HG02885 (cell line): ENCODE measurements at regions not wholly inside any gene's neighbourhood (a gene's known extent, or its start where the extent isn't known, plus 50 kb on each side); places are given as distances from the start of the nearest gene placed in this dataset.

Experiments used
- ATAC-seq: cut with Tn5 transposase; IDR thresholded peaks from one replicate; pipeline ENCODE4 v1.9.1; 2021; ENCODE audit warnings: mild to moderate bottlenecking; ENCODE audit not compliant: unreplicated experiment, poor library complexity

GRCh38 chr3:174633342-174633741 lies 225.8 kb upstream of the NAALADL2 start:
- ATAC-seq, result no peak

- no peak for ATAC-seq
Observed at GRCh38 chr3:174636451-174636850, 222.7 kb upstream of the NAALADL2 start.

- ATAC-seq, result no peak
Observed at GRCh38 chr3:174639406-174639805, 219.7 kb upstream of the NAALADL2 start.

DNA sequence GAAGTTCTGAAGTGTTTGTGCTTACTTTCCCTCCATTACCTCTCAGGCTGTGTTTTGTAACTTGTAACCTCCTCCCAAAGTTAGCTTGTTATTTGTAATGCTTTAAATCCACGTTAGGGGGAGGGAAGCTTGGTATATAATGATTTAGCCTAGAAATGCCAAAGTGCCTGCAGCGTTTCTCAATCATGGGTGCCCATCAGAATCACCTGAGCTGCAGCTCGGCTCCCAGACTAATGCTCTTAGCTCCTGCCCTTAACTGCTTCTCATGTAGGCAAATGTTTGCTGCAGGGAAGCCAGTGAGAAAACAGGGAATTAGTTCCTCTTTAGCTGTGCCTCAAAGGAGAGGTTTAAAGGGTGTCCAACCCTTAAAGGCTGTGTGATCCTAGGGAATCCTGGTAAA lies 219.2 kb upstream of the NAALADL2 start:
- ATAC-seq, result no peak

GRCh38 chr3:174640932-174641331 lies 218.2 kb upstream of the NAALADL2 start:
- no peak for ATAC-seq

DNA sequence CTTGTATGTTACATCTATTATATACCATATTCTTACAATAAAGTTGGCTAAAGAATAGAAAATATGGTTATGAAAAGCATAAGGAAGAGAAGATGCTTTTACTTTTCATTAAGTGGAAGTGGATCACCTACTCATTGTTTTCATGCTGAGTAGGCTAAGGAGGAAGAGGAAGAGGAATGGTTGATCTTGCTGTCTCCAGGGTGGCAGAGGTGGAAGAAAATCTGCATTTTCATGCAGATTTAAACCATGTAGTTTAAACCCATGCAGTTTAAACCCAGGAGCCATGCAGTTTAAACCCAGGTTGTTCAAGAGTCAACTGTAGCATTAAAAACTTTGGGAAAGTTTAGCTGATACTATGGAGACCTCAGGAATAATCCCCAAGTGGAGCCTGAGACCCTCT lies 214.8 kb upstream of the NAALADL2 start:
- ATAC-seq, result no peak

- ATAC-seq, result no peak
Observed at GRCh38 chr3:174651951-174652350, 207.2 kb upstream of the NAALADL2 start.

DNA sequence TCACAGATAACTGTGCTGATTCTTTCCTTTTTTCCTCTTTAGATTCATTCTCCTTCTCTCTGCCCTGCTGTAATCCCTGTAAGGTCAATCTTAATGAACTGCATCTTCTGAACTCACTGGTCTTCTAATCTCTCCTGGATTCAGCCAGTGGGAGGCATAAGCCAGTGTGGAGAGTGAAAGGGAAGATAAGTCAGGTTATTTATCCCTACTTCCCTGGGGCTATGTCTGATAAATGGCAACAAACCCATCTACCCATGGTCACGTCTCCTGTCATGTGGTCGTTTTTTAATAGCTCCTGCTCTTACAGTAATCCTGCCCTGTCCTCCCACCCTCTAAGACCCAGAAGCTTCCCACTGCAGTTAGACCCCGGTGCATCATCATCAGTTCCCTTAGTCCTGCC lies 199.6 kb upstream of the NAALADL2 start:
- no peak for ATAC-seq

GRCh38 chr3:174662653-174663052 lies 196.5 kb upstream of the NAALADL2 start:
- ATAC-seq, result no peak

GRCh38 chr3:174667386-174667785 lies 191.7 kb upstream of the NAALADL2 start:
- ATAC-seq, result no peak

GRCh38 chr3:174675406-174675805 lies 183.7 kb upstream of the NAALADL2 start:
- no peak for ATAC-seq

- ATAC-seq, result no peak
Observed at GRCh38 chr3:174681784-174682183, 177.3 kb upstream of the NAALADL2 start.

- ATAC-seq, result no peak
Observed at GRCh38 chr3:174685796-174686195, 173.3 kb upstream of the NAALADL2 start.

DNA sequence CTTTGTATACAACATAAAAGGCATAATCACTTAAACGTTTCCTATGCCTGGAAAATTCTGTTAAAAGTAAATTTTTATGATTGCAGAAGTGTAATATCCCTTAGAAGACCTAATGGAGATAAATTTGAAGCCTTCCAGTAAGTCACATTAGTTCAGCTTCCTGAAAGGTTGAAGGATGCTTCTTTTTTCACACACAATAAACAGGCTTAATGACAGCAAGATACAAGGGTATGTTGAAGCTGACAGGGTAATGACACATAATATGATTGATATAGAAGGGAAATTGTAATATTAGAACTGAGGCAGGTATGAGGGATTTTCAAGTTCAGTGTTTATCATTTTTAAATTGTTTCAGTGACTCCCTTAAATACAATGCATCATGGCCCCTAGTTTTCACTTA lies 161.8 kb upstream of the NAALADL2 start:
- no peak for ATAC-seq

DNA sequence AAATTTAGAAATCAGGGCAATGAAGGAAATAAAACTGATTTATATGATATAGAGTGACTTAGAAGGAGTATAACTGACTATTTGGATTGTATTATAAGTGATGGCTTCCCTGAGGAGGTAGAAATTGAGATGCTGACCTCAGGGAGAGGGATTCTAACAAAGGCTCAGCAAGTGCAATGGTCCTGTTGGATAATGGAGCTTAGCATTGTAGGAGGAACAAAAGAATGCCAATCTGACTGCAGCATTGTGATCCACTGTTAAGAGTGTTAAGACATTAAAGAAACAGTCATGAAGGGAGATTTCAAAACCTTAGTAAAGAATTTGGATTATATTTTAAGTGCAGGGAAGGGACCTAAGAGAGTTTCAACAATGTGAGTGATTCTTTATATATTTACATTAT lies 158.4 kb upstream of the NAALADL2 start:
- ATAC-seq, result no peak

GRCh38 chr3:174710612-174711011 lies 148.5 kb upstream of the NAALADL2 start:
- no peak for ATAC-seq

- no peak for ATAC-seq
Observed at GRCh38 chr3:174715386-174715785, 143.7 kb upstream of the NAALADL2 start.

- ATAC-seq, result no peak
Observed at GRCh38 chr3:174716956-174717505, 142.1 kb upstream of the NAALADL2 start.

DNA sequence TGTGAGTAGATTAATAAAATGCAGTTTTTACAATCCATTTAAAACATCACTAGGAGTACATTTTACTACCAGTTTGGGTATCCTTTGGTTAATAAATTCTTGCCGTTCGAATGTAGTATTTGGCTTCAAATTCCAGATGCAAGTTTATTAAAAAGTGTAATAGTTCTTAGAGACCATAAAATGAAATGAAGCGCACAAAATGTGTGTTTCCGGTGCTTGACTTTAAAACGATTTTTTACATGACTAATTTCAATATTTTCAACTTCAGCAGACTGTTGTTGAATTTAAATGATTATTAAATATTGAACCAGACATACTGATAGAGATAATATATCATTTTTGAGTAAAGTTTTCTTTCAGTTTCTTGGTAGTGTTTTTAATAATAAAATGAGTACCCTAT lies 138.4 kb upstream of the NAALADL2 start:
- no peak for ATAC-seq

GRCh38 chr3:174725303-174725702 lies 133.8 kb upstream of the NAALADL2 start:
- no peak for ATAC-seq

DNA sequence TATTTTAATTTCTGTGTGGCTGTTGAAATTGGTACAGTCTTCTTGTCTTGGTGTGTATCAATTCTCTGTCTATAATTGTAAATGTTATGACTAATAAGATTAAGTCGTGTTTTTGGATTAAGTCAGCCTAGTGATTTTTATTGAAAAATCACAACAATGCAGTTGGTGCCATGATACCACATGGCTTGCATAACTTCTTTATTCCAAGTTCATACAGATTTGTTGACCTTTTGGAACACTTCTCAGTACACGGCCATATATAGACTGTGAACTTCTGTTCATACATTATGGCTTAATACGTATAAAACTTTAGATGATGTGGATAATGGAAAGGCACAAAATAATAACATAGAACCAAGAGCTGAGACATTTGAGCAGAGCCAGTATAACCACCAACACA lies 121.2 kb upstream of the NAALADL2 start:
- no peak for ATAC-seq

- no peak for ATAC-seq
Observed at GRCh38 chr3:174749143-174749542, 110.0 kb upstream of the NAALADL2 start.
